ENCODE measurements at regions not wholly inside any gene's neighbourhood (a gene's known extent, or its start where the extent isn't known, plus 50 kb on each side); places are given as distances from the start of the nearest gene placed in this dataset.

GRCh38 chr1:5448486-5448885 lies 543.7 kb downstream of the NPHP4 start:
- DNase-seq (no peak), ATAC-seq (no peak)
- TF ChIP-seq CTCF (IDR thresholded peaks at IDR 0.05) = no peak
- no peaks in the 10 kb centered on the region for H3K36me3 ChIP-seq
- H3K27me3 ChIP-seq = peaks cover 0 to 49% (median 26%) of the 10 kb centered on the region in 7 donors
- H3K4me3 ChIP-seq = no peak overlapping the region
- H3K9me3 ChIP-seq = no peaks in the 10 kb centered on the region
- intact Hi-C loops (cut with DNase I) = no loop called here
- H3K4me1 ChIP-seq = no peaks in the 10 kb centered on the region
- H3K27ac ChIP-seq = no peak overlapping the region
- 72 to 73% methylated on average over 6 of the region's 6 CpGs for WGBS, 2 donors

- H3K4me1 ChIP-seq = no peaks in the 10 kb centered on the region
- H3K27ac ChIP-seq = no peak overlapping the region
- WGBS, 2 donors = 78 to 79% methylated on average over 6 of the region's 6 CpGs
- DNase-seq (no peak), ATAC-seq (no peak)
- intact Hi-C loops (cut with DNase I) = no loop called here
- H3K4me3 ChIP-seq = no peak overlapping the region
- no peaks in the 10 kb centered on the region for H3K9me3 ChIP-seq
- H3K36me3 ChIP-seq = no peaks in the 10 kb centered on the region
- TF ChIP-seq CTCF (IDR thresholded peaks at IDR 0.05) = no peak
- H3K27me3 ChIP-seq = peaks cover 0 to 45% (median 23%) of the 10 kb centered on the region in 7 donors
These were observed 544.7 kb downstream of the NPHP4 start for GRCh38 chr1:5447503-5447960.

- WGBS, 2 donors = 78 to 86% methylated on average over 6 of the region's 6 CpGs
These were observed 547.8 kb downstream of the NPHP4 start for GRCh38 chr1:5444396-5444795.

GRCh38 chr1:5436808-5437207 lies 555.4 kb downstream of the NPHP4 start:
- H3K36me3 ChIP-seq = no peaks in the 10 kb centered on the region
- DNase-seq (no peak), ATAC-seq (no peak)
- H3K9me3 ChIP-seq = peaks cover 0 to 26% (median 0%) of the 10 kb centered on the region in 11 donors
- peaks cover 0 to 68% (median 35%) of the 10 kb centered on the region in 7 donors for H3K27me3 ChIP-seq
- intact Hi-C loops (cut with DNase I) = no loop called here
- no peaks in the 10 kb centered on the region for H3K4me1 ChIP-seq
- 90 to 91% methylated on average over 2 of the region's 2 CpGs for WGBS, 2 donors
- TF ChIP-seq CTCF (IDR thresholded peaks at IDR 0.05) = no peak
- no peak overlapping the region for H3K4me3 ChIP-seq
- H3K27ac ChIP-seq = no peak overlapping the region

More at GRCh38 chr1:5444396-5444795, 547.8 kb downstream of the NPHP4 start:
- no peak for TF ChIP-seq CTCF (IDR thresholded peaks at IDR 0.05)
- Histone ChIP-seq H3K4me1 (no peaks in the 10 kb centered on the region), H3K9me3 (peaks cover 0 to 11% (median 0%) of the 10 kb centered on the region in 11 donors), H3K27me3 (peaks cover 0 to 34% (median 17%) of the 10 kb centered on the region in 7 donors), H3K36me3 (no peaks in the 10 kb centered on the region), H3K27ac (no peak overlapping the region), H3K4me3 (no peak overlapping the region)
- DNase-seq (no peak), ATAC-seq (no peak)
- intact Hi-C loops (cut with DNase I) = no loop called here

Measured in heart right ventricle (tissue), 16 donors.